NCI-H2227 (cell line): ENCODE measurements at regions not wholly inside any gene's neighbourhood (a gene's known extent, or its start where the extent isn't known, plus 50 kb on each side); places are given as distances from the start of the nearest gene placed in this dataset.

ENCODE experiments used
- DNase-seq: peaks from one replicate; lab custom pipeline; 2025; ENCODE audit not compliant: unreplicated experiment; lab: John Stamatoyannopoulos, UW

DNA sequence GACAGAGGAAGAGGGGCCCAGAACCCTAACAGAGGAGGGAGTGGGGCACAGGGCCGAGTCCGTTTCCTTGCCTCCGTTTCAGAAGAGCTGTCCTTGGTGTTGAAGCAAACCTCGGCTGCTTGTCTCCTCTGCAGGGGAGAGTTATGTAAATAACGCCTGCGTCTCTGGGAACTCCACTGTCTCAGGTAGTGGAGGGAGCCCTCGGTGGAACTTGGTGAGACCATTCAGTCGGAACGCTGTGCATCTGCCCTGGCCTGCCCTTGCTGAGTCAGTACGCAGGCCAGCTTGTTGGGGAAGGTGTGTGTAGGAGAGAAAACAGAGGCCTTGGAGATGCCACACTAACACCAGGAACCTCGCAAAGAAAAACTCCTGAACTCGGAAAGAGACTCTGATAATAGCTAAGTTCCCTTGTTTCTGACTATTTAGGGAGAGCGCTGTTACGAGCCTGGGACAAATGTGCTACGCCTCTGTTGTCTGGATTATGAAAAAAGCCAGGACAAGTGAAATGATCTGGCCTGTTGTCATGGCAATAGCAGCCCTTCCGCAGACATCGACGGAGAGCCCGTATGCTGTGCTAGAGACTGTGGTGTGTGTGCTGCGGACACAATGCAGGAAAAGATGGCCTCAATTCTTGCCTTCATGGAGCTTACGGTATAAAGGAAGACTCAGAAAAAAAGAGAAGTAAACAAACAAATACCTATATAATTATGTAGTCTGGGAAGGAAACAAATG, 94.6 kb upstream of the AKT3 start:
- no peak for DNase-seq

DNA sequence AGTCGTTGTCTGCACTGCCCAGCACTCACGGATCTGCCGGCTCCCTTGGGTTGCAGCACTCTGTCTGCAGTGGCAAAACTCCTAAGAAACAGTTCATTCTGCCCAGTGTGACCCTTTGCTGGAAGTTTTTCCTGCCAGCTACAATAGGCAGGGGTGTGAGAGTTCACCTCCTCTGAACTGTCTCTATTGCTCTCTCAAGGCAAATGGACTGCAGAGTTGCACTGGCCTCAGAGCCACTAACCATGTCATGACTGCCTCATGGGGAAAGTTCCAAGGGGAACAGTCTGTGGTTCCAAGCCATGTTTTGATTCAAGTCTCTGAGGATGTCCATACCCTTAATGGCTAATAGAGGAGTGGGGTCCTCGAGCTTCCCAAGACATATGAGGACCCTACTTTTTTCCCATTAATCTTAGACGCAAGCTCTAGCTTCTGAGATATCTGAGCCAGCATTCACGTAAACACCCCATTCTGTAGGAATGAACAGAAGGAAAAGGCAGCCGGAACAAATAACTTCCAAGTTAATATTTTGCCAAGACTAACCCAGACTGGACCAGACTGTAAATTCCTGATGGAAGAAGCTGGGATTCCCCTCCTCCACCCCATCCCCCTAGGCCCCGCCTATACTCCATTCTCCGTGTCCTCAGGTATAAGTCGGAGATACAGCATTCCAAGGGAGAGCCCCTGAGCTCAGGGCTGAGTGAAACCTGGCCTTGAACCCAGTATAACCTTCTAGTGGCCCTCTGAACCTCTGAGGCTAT, 93.8 kb upstream of the AKT3 start:
- no peak for DNase-seq

GRCh38 chr1:243942196-243943150, 92.4 kb upstream of the AKT3 start:
- no peak for DNase-seq

DNA sequence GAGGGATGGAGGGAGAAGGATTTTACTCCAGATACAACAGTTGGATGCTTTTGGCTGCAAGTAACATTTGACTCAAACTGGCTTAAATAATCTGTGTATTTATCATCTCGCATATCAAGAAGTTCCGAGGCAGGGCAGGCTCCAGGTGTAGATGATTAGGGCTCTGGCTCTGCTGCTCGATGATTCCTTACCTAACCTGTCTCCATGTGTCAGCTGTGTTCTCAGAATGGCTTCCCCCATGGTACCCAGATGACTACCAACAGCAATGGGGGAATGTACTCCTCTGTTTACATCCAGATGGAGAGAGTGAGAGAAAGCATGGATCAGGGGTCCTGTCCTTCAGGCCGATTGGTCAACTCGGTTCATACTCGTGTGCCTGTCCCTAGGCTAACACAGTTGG, 90.4 kb upstream of the AKT3 start:
- no peak for DNase-seq

GRCh38 chr1:243939167-243939848, 89.3 kb upstream of the AKT3 start:
- DNase-seq = no peak

- DNase-seq = no peak
These were observed 88.2 kb upstream of the AKT3 start for GRCh38 chr1:243938208-243938607.

GRCh38 chr1:243933495-243933894, 83.5 kb upstream of the AKT3 start:
- no peak for DNase-seq

GRCh38 chr1:243931957-243932356, 81.9 kb upstream of the AKT3 start:
- no peak for DNase-seq

DNA sequence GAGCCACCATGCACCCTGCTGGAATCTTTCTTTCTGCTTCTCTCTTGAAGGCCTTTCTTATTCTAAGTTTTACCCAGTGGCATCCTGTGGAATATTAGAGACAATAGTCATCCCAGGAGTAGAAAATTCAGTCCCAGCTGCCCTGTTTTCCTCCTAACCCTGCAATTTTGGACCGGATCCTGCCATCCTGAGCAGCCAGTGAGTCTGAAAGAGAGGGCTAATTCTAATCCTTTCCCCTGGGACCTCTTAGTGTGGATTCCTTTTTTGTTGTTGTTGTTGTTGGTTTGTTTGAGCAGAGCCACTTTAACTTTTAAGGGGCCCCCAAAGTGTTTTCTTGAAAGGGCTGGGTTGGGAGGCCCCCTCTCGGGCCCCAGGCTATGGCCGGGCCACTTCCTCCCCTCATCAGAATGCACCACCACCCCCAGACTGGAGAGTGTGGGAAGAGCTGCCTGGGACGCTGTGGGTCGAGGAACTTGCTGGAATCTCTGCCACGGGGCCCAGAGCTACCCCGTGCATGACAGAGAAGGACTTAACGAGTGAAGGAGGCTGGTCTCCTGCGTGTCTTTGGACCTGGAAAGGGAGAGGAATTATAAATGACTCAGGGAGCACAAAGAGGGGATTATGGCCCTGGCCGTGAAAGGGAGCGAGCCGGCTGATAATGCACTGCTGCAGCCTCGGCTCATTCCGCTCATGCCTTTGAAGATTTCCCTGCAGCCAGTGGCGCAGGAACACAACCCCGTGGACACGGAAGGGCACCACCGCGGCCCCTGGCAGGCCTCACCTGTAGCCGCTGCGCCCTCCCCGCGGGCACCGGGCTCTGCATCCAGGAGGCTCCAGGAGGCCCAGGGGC, 81.0 kb upstream of the AKT3 start:
- DNase-seq = no peak

GRCh38 chr1:243927381-243927780, 77.3 kb upstream of the AKT3 start:
- DNase-seq = no peak

DNA sequence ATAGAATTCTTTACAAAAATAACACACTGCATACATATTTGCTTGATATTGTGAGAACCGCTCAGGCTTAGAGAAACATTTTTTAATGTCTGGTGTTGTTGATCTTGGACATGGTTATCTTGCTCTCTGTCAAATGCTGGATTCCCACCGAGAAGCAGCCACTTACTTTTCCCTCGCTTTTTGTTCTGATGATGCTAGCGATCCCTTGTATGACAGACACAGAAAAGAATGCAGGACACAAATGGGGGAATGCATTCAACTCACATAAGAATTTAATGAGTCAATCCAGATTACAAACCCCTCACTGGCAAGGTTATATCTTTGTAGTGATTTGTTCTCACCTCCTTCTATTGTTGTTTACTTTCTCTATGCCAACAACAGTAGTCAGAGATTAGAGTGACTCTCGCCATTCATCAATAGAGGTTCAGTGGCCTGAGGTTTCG, 76.8 kb upstream of the AKT3 start:
- DNase-seq = no peak

DNA sequence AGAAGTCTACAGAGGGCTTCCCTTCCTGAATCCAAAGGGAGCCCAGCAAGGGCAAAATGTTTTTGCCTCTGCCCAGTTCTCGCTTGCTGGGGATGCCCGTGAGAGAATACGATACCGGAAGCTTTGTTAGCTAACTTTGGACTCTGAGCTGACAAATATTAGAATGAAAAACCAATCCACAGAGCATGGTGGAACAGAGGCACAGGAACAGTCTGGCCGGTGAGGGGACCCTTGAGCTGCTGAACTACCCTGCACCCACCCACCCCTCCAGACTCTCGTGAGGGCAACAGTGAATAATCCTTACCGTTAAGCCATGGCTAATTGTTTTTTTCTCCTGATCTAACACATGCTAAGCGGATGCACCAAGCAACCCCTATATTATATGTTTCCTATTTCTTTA, 76.3 kb upstream of the AKT3 start:
- no peak for DNase-seq

- no peak for DNase-seq
These were observed 74.7 kb upstream of the AKT3 start for GRCh38 chr1:243924588-243925349.

GRCh38 chr1:243924188-243924587, 74.1 kb upstream of the AKT3 start:
- no peak for DNase-seq

GRCh38 chr1:243923292-243924171, 73.5 kb upstream of the AKT3 start:
- no peak for DNase-seq

GRCh38 chr1:243921111-243921510, 71.1 kb upstream of the AKT3 start:
- peak; percentile 29 for DNase-seq

DNA sequence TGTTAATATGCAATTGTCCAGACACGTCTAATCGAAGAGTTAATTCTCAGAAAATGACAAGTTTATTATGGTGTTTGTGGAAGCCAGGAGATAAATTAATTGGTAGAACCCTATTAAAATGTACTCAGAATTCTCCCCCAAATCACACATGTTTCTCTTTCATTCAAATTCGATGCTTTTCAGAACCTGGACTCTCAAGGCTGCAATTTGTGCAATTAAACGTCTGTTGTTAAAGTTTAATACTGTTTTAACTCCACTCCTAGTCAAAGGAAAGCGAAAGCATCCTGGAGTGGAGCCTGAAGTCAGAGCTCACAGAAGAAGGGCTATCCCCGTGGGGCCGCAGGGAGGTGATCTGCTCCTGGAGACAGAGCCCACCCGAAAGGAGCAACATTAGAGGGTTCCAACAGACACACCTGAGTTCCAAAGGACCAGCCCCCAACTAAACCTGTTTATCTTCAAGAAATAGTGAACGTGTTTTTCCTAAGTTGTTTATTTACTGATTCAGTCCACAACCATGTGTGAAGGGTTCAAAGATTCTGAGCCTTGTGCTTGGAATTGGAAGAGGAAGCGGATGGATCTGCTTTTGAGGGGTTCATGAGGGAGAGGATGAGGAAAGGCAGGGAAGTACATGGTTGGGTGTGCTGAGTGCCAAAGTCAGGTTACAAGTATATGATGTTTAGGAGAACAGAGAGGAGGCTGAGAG, 68.0 kb upstream of the AKT3 start:
- DNase-seq = no peak
